ENCODE measurements at regions not wholly inside any gene's neighbourhood (a gene's known extent, or its start where the extent isn't known, plus 50 kb on each side); places are given as distances from the start of the nearest gene placed in this dataset.

- Mint-ChIP-seq H3K27me3 (ENCODE audit: low read depth) (no peaks in the 10 kb centered on the region), H3K9me3 (ENCODE audit: low read depth) (peaks cover 3% of the 10 kb centered on the region), H3K27ac (ENCODE audit: unreplicated experiment) (no peak overlapping the region), H3K4me3 (ENCODE audit: unreplicated experiment) (no peak overlapping the region), H3K36me3 (ENCODE audit: low read depth) (no peaks in the 10 kb centered on the region), H3K4me1 (ENCODE audit: low read depth) (no peaks in the 10 kb centered on the region)
- DNase-seq (ENCODE audit: low spot score), result no peak
- TF ChIP-seq CTCF (IDR thresholded peaks at IDR 0.05), result no peak
These were observed 265.8 kb downstream of the TENT4A start for GRCh38 chr5:6979061-6979460.

GRCh38 chr5:6989230-6989629 is 276.0 kb downstream of the TENT4A start:
- no peak for DNase-seq (ENCODE audit: low spot score)
- H3K27me3 Mint-ChIP-seq (ENCODE audit: low read depth), result peaks cover 16% of the 10 kb centered on the region
- no peaks in the 10 kb centered on the region for H3K36me3 Mint-ChIP-seq (ENCODE audit: low read depth)
- H3K27ac Mint-ChIP-seq (ENCODE audit: unreplicated experiment), result no peak overlapping the region
- H3K4me3 Mint-ChIP-seq (ENCODE audit: unreplicated experiment), result no peak overlapping the region
- no peaks in the 10 kb centered on the region for H3K4me1 Mint-ChIP-seq (ENCODE audit: low read depth)
- peaks cover 6% of the 10 kb centered on the region for H3K9me3 Mint-ChIP-seq (ENCODE audit: low read depth)
- TF ChIP-seq CTCF (IDR thresholded peaks at IDR 0.05), result no peak

GRCh38 chr5:6994097-6994496 is 280.9 kb downstream of the TENT4A start:
- DNase-seq (ENCODE audit: low spot score), result no peak
- no peak overlapping the region for H3K27ac Mint-ChIP-seq (ENCODE audit: unreplicated experiment)
- H3K27me3 Mint-ChIP-seq (ENCODE audit: low read depth), result peaks cover 16% of the 10 kb centered on the region
- no peak for TF ChIP-seq CTCF (IDR thresholded peaks at IDR 0.05)
- H3K9me3 Mint-ChIP-seq (ENCODE audit: low read depth), result peaks cover 19% of the 10 kb centered on the region
- no peak overlapping the region for H3K4me3 Mint-ChIP-seq (ENCODE audit: unreplicated experiment)
- no peaks in the 10 kb centered on the region for H3K4me1 Mint-ChIP-seq (ENCODE audit: low read depth)
- no peaks in the 10 kb centered on the region for H3K36me3 Mint-ChIP-seq (ENCODE audit: low read depth)

GRCh38 chr5:6995115-6995514 is 281.9 kb downstream of the TENT4A start:
- H3K4me1 Mint-ChIP-seq (ENCODE audit: low read depth), result no peaks in the 10 kb centered on the region
- no peak for TF ChIP-seq CTCF (IDR thresholded peaks at IDR 0.05)
- H3K36me3 Mint-ChIP-seq (ENCODE audit: low read depth), result no peaks in the 10 kb centered on the region
- H3K9me3 Mint-ChIP-seq (ENCODE audit: low read depth), result peaks cover 28% of the 10 kb centered on the region
- DNase-seq (ENCODE audit: low spot score), result no peak
- peaks cover 11% of the 10 kb centered on the region for H3K27me3 Mint-ChIP-seq (ENCODE audit: low read depth)
- no peak overlapping the region for H3K4me3 Mint-ChIP-seq (ENCODE audit: unreplicated experiment)
- no peak overlapping the region for H3K27ac Mint-ChIP-seq (ENCODE audit: unreplicated experiment)

GRCh38 chr5:7000310-7000709 is 287.1 kb downstream of the TENT4A start:
- no peaks in the 10 kb centered on the region for H3K27me3 Mint-ChIP-seq (ENCODE audit: low read depth)
- DNase-seq (ENCODE audit: low spot score), result no peak
- H3K4me3 Mint-ChIP-seq (ENCODE audit: unreplicated experiment), result no peak overlapping the region
- H3K9me3 Mint-ChIP-seq (ENCODE audit: low read depth), result peaks cover 31% of the 10 kb centered on the region
- no peaks in the 10 kb centered on the region for H3K36me3 Mint-ChIP-seq (ENCODE audit: low read depth)
- TF ChIP-seq CTCF (IDR thresholded peaks at IDR 0.05), result no peak
- H3K27ac Mint-ChIP-seq (ENCODE audit: unreplicated experiment), result no peak overlapping the region
- H3K4me1 Mint-ChIP-seq (ENCODE audit: low read depth), result no peaks in the 10 kb centered on the region
